GM23248 (cell line): ENCODE measurements at regions not wholly inside any gene's neighbourhood (a gene's known extent, or its start where the extent isn't known, plus 50 kb on each side); places are given as distances from the start of the nearest gene placed in this dataset.
"Not testable (repeated sequence)": the region's sequence is repeated elsewhere in the genome, so short reads cannot be mapped to it uniquely, and the experiment has no call there.

Source experiments
- EZH2 ChIP-seq: fragments of 200-600 bp; sonication (generic); IDR thresholded peaks from 2 replicates; pipeline ENCODE4 v1.6.1; 2018; ENCODE audit warnings: antibody characterized with exemption, mild to moderate bottlenecking; ENCODE audit not compliant: insufficient read depth, poor library complexity, severe bottlenecking
- EZH2phosphoT487 ChIP-seq: fragments of 200-600 bp; sonication (generic); IDR thresholded peaks from 2 replicates; pipeline ENCODE4 v1.6.1; 2018; ENCODE audit warnings: antibody characterized with exemption, moderate library complexity, mild to moderate bottlenecking, low read depth; ENCODE audit not compliant: insufficient read depth

GRCh38 chr9:67609435-67609834, 249.3 kb upstream of the ANKRD20A1 start:
- TF ChIP-seq EZH2phosphoT487, EZH2: not testable (repeated sequence)
